SK-N-MC (cell line): ENCODE measurements at regions not wholly inside any gene's neighbourhood (a gene's known extent, or its start where the extent isn't known, plus 50 kb on each side); places are given as distances from the start of the nearest gene placed in this dataset.

Experiments
- EZH2 ChIP-seq: fragments of 200-600 bp; sonication (generic); IDR thresholded peaks from one replicate; pipeline ENCODE4 v1.6.1; 2017; ENCODE audit warnings: antibody characterized with exemption
- POLR2AphosphoS5 ChIP-seq: IDR thresholded peaks from 2 replicates; pipeline ENCODE4 v1.6.1; 2012; ENCODE audit warnings: mild to moderate bottlenecking, low read depth, low read length, borderline replicate concordance

DNA sequence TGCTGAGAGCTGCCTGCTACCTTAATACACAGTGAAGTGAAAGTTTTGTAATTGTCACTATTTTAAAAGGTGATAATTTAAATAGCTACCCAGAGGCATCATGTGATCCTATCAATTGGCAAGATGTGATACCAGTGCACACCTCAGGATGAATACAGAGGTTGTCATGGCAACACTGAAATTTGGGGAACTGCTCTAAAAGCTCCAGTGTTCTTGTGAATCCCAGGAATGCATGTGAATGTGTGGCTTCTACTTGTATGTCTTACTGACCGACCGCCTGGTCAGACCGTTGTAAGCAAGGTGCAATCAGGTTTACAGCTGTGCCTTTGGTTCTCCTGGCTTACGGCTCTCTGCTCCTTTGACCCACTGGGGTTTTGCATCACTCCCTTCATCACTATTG is 146.3 kb upstream of the GJE1 start:
- TF ChIP-seq EZH2 = no peak
- TF ChIP-seq POLR2AphosphoS5 = no peak
